Spleen (tissue), 7 donors: ENCODE measurements at regions not wholly inside any gene's neighbourhood (a gene's known extent, or its start where the extent isn't known, plus 50 kb on each side); places are given as distances from the start of the nearest gene placed in this dataset.

ENCODE experiments used
- POLR2AphosphoS5 ChIP-seq, 3 donors: sonication (generic); formaldehyde crosslinking; IDR thresholded peaks; one replicate each; pipeline ENCODE4 v1.5.1; 2017; ENCODE audit warnings: antibody characterized with exemption in 3 of 3
- TF ChIP-seq, protein P1 (sequence below), 11 experiments: fragments of 200-600 bp in 7 of 11; fragments of 450-650 bp in 4 of 11; sonication (generic) in 4 of 11; IDR thresholded peaks in 8 of 11; conservative IDR thresholded peaks in 3 of 11; 1 replicate in 7 of 11; 2 replicates in 4 of 11; pipeline versions ENCODE4 v1.4.0 to v1.8.0; 2016 to 2021; ENCODE audit warnings: antibody characterized with exemption in 11 of 11, inconsistent platforms in 4 of 11, mild to moderate bottlenecking in 1 of 11
- donor health status: DM: no; HTN: no; CAD: no; lungs with moderate emphysema.
- donor health status: DM: no; HTN: no; CAD: no.
- donor health status: DM: no; HTN: no; CAD: no.

DNA sequence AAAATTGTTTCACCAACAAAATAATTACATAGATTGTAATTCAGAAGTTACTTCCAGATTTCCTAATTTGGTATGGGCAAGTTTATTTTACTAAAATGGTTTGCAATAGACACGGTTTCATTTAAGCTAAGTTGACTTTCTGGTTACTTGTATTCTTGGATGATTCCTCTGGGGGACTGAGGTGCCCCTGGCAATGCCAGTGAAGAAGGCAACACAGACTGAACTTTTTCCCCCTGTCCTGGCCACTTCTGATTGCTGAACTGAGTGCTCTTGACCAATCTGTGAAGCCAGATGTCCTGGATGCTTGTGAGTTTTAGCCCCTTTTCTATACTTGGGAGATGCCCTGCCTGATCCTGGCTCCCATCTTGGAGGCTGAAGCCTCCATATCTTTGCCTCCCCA lies 66.3 kb upstream of the FANCC start:
- TF ChIP-seq, protein P1, sequence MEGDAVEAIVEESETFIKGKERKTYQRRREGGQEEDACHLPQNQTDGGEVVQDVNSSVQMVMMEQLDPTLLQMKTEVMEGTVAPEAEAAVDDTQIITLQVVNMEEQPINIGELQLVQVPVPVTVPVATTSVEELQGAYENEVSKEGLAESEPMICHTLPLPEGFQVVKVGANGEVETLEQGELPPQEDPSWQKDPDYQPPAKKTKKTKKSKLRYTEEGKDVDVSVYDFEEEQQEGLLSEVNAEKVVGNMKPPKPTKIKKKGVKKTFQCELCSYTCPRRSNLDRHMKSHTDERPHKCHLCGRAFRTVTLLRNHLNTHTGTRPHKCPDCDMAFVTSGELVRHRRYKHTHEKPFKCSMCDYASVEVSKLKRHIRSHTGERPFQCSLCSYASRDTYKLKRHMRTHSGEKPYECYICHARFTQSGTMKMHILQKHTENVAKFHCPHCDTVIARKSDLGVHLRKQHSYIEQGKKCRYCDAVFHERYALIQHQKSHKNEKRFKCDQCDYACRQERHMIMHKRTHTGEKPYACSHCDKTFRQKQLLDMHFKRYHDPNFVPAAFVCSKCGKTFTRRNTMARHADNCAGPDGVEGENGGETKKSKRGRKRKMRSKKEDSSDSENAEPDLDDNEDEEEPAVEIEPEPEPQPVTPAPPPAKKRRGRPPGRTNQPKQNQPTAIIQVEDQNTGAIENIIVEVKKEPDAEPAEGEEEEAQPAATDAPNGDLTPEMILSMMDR (IDR thresholded peaks at IDR 0.05 in 8 of 11, conservative IDR thresholded peaks at IDR 0.05 in 3 of 11) = no peak
- no peak for TF ChIP-seq POLR2AphosphoS5 (IDR thresholded peaks at IDR 0.05)
